OCI-LY3 (cell line): ENCODE measurements at regions not wholly inside any gene's neighbourhood (a gene's known extent, or its start where the extent isn't known, plus 50 kb on each side); places are given as distances from the start of the nearest gene placed in this dataset.
A peak's percentile ranks its signal among the peaks of the same experiment; 100 is the strongest.

Experiments used
- H2AFZ ChIP-seq: fragments of 200-600, 300-600 bp; shearing (Covaris generic); 2 replicates; pipeline ENCODE4 v1.6.0; 2014; ENCODE audit warnings: antibody characterized with exemption, low read depth, low read length
- H3K27ac ChIP-seq: fragments of 200-600, 300-600 bp; sonication (generic); 2 replicates; pipeline ENCODE4 v1.5.1; 2014; ENCODE audit warnings: mild to moderate bottlenecking, low read length, moderate library complexity, mixed read lengths
- H3K27me3 ChIP-seq: fragments of 200-600, 300-600 bp; sonication (generic); 2 replicates; pipeline ENCODE4 v1.6.1; 2014; ENCODE audit warnings: low read depth, low read length, mixed read lengths
- H3K36me3 ChIP-seq: fragments of 200-600, 300-600 bp; sonication (generic); replicated peaks from 2 replicates; pipeline ENCODE3; 2014; ENCODE audit warnings: low read depth, low read length, mixed read lengths
- H3K4me1 ChIP-seq: fragments of 300-600, 200-600 bp; sonication (generic); 2 replicates; pipeline ENCODE4 v1.6.1; 2014; ENCODE audit warnings: low read length, mixed read lengths
- H3K4me2 ChIP-seq: fragments of 200-600, 300-600 bp; sonication (generic); 2 replicates; pipeline ENCODE4 v1.6.1; 2014; ENCODE audit warnings: low read length, mixed read lengths
- H3K4me3 ChIP-seq: fragments of 300-600, 200-600 bp; sonication (generic); 2 replicates; pipeline ENCODE4 v1.5.1; 2014; ENCODE audit warnings: antibody characterized with exemption, mild to moderate bottlenecking, low read length, moderate library complexity
- H3K79me2 ChIP-seq: fragments of 300-600, 200-600 bp; shearing (Covaris generic); 2 replicates; pipeline ENCODE4 v1.6.1; 2014; ENCODE audit warnings: mild to moderate bottlenecking, low read length, mixed read lengths
- H3K9ac ChIP-seq: fragments of 300-600, 200-600 bp; shearing (Covaris generic); 2 replicates; pipeline ENCODE4 v1.6.0; 2014; ENCODE audit warnings: mild to moderate bottlenecking, low read length, moderate library complexity
- H3K9me3 ChIP-seq: fragments of 200-600, 300-600 bp; shearing (Covaris generic); 2 replicates; pipeline ENCODE4 v1.6.1; 2014; ENCODE audit warnings: low read length, mixed read lengths; ENCODE audit not compliant: insufficient read depth
- H4K20me1 ChIP-seq: fragments of 200-600, 300-600 bp; sonication (generic); 2 replicates; pipeline ENCODE4 v1.6.1; 2016; ENCODE audit warnings: low read length, mixed read lengths; ENCODE audit not compliant: insufficient read depth
- CTCF ChIP-seq: fragments of 200-600, 300-600 bp; sonication (generic); IDR thresholded peaks from 2 replicates; pipeline ENCODE4 v1.5.1; 2014; ENCODE audit warnings: antibody characterized with exemption, low read length, low read depth
- EZH2phosphoT487 ChIP-seq: fragments of 200-600 bp; shearing (Covaris generic); IDR thresholded peaks from 2 replicates; pipeline ENCODE4 v1.6.1; 2018; ENCODE audit warnings: antibody characterized with exemption, mixed run types, low read depth

GRCh38 chr12:16136219-16136988 lies 141.1 kb downstream of the SLC15A5 start:
- Histone ChIP-seq H2AFZ (no peak overlapping the region), H3K27me3 (no peaks in the 10 kb centered on the region), H3K9me3 (no peaks in the 10 kb centered on the region), H3K27ac (no peak overlapping the region), H3K4me3 (no peak overlapping the region), H4K20me1 (no peaks in the 10 kb centered on the region), H3K4me1 (no peaks in the 10 kb centered on the region), H3K79me2 (no peaks in the 10 kb centered on the region), H3K9ac (no peak overlapping the region), H3K4me2 (no peak overlapping the region), H3K36me3 (no peaks in the 10 kb centered on the region)
- no peak for TF ChIP-seq EZH2phosphoT487
- no peak for TF ChIP-seq CTCF

- H3K36me3 ChIP-seq: no peaks in the 10 kb centered on the region
- no peaks in the 10 kb centered on the region for H3K9me3 ChIP-seq
- H3K4me3 ChIP-seq: no peak overlapping the region
- H3K27ac ChIP-seq: no peak overlapping the region
- H3K27me3 ChIP-seq: no peaks in the 10 kb centered on the region
- no peak overlapping the region for H3K9ac ChIP-seq
- H3K79me2 ChIP-seq: no peaks in the 10 kb centered on the region
- H3K4me1 ChIP-seq: no peaks in the 10 kb centered on the region
- no peak overlapping the region for H2AFZ ChIP-seq
- H4K20me1 ChIP-seq: no peaks in the 10 kb centered on the region
- TF ChIP-seq CTCF (no peak), EZH2phosphoT487 (no peak)
- H3K4me2 ChIP-seq: no peak overlapping the region
Observed at GRCh38 chr12:16135323-16135722, 142.2 kb downstream of the SLC15A5 start.

- no peak overlapping the region for H2AFZ ChIP-seq
- no peak for TF ChIP-seq EZH2phosphoT487
- no peak for TF ChIP-seq CTCF
- no peak overlapping the region for H3K9ac ChIP-seq
- H4K20me1 ChIP-seq: no peaks in the 10 kb centered on the region
- H3K79me2 ChIP-seq: no peaks in the 10 kb centered on the region
- H3K36me3 ChIP-seq: no peaks in the 10 kb centered on the region
- no peaks in the 10 kb centered on the region for H3K4me1 ChIP-seq
- no peak overlapping the region for H3K27ac ChIP-seq
- H3K4me3 ChIP-seq: no peak overlapping the region
- H3K27me3 ChIP-seq: no peaks in the 10 kb centered on the region
- H3K9me3 ChIP-seq: no peaks in the 10 kb centered on the region
- no peak overlapping the region for H3K4me2 ChIP-seq
Observed at GRCh38 chr12:16130343-16130742, 147.1 kb downstream of the SLC15A5 start.

- no peak overlapping the region for H3K4me2 ChIP-seq
- H4K20me1 ChIP-seq: no peaks in the 10 kb centered on the region
Observed at GRCh38 chr12:16121953-16122352, 155.5 kb downstream of the SLC15A5 start.

More at GRCh38 chr12:16121953-16122352, 155.5 kb downstream of the SLC15A5 start:
- TF ChIP-seq CTCF: 0 out of 2 replicates have a peak, but pooled peaks have one; percentile 11
- no peak for TF ChIP-seq EZH2phosphoT487
- Histone ChIP-seq H3K4me3 (no peak overlapping the region), H3K9ac (no peak overlapping the region), H3K27ac (no peak overlapping the region), H3K36me3 (no peaks in the 10 kb centered on the region), H3K27me3 (no peaks in the 10 kb centered on the region), H3K9me3 (no peaks in the 10 kb centered on the region), H2AFZ (no peak overlapping the region), H3K4me1 (peaks cover 9% of the 10 kb centered on the region), H3K79me2 (no peaks in the 10 kb centered on the region)
